ENCODE measurements at regions not wholly inside any gene's neighbourhood (a gene's known extent, or its start where the extent isn't known, plus 50 kb on each side); places are given as distances from the start of the nearest gene placed in this dataset.

- Histone ChIP-seq H4K8ac (ENCODE audit: low read depth, low read length) (no peak overlapping the region), H4K91ac (ENCODE audit: low read depth, low read length, poor library complexity) (no peak overlapping the region), H2BK12ac (ENCODE audit: low read length) (no peak overlapping the region), H3K4me1 (ENCODE audit: control insufficient read depth in 2 of 2, insufficient read depth in 1 of 2, low read depth in 1 of 2, low read length in 2 of 2) (no peaks in the 10 kb centered on the region), H2BK15ac (ENCODE audit: low read length) (no peak overlapping the region), H3K4ac (ENCODE audit: low read length) (no peak overlapping the region), H3K27me3 (ENCODE audit: control insufficient read depth in 3 of 3, insufficient read depth in 3 of 3, low read depth in 1 of 3, low read length in 3 of 3) (no peaks in the 10 kb centered on the region), H3K4me3 (ENCODE audit: low read length in 2 of 2) (no peak overlapping the region), H3K9ac (ENCODE audit: low read depth, low read length, poor library complexity) (no peak overlapping the region), H3K18ac (ENCODE audit: low read length) (no peak overlapping the region), H3K23ac (ENCODE audit: low read depth, low read length, poor library complexity) (no peak overlapping the region), H3K36me3 (replicated peaks in 1 of 2; ENCODE audit: control insufficient read depth in 2 of 2, insufficient read depth in 2 of 2, low read length in 2 of 2) (no peaks in the 10 kb centered on the region), H3K9me3 (replicated peaks in 1 of 2; ENCODE audit: control insufficient read depth in 2 of 2, insufficient read depth in 1 of 2, low read depth in 1 of 2, low read length in 2 of 2) (no peaks in the 10 kb centered on the region), H2AK5ac (ENCODE audit: low read depth, low read length) (no peak overlapping the region), H3K27ac (replicated peaks; ENCODE audit: low read length) (no peak overlapping the region), H3K4me2 (ENCODE audit: insufficient read depth, low read length, poor library complexity, severe bottlenecking) (no peak overlapping the region), H2AFZ (ENCODE audit: low read length) (no peak overlapping the region), H3K79me1 (ENCODE audit: low read depth, low read length) (no peaks in the 10 kb centered on the region), H3K14ac (ENCODE audit: low read length) (no peak overlapping the region), H2BK120ac (ENCODE audit: low read depth, low read length) (no peak overlapping the region), H2BK5ac (ENCODE audit: low read length) (no peak overlapping the region)
- WGBS, 2 donors (ENCODE audit: extremely low coverage in 2 of 2, insufficient read length in 2 of 2, insufficient replicate concordance in 1 of 2) = no CpG with 5 or more reads among the region's 5 CpGs
- no peak for DNase-seq (ENCODE audit: low spot score)
These were observed 365.9 kb downstream of the PLK2 start for GRCh38 chr5:58094031-58094430.

- Histone ChIP-seq H2BK15ac (ENCODE audit: low read length) (no peak overlapping the region), H3K9ac (ENCODE audit: low read depth, low read length, poor library complexity) (no peak overlapping the region), H3K79me1 (ENCODE audit: low read depth, low read length) (no peaks in the 10 kb centered on the region), H3K36me3 (replicated peaks in 1 of 2; ENCODE audit: control insufficient read depth in 2 of 2, insufficient read depth in 2 of 2, low read length in 2 of 2) (no peaks in the 10 kb centered on the region), H2BK120ac (ENCODE audit: low read depth, low read length) (no peak overlapping the region), H3K4me1 (ENCODE audit: control insufficient read depth in 2 of 2, insufficient read depth in 1 of 2, low read depth in 1 of 2, low read length in 2 of 2) (no peaks in the 10 kb centered on the region), H3K18ac (ENCODE audit: low read length) (no peak overlapping the region), H3K4me2 (ENCODE audit: insufficient read depth, low read length, poor library complexity, severe bottlenecking) (no peak overlapping the region), H3K9me3 (replicated peaks in 1 of 2; ENCODE audit: control insufficient read depth in 2 of 2, insufficient read depth in 1 of 2, low read depth in 1 of 2, low read length in 2 of 2) (no peaks in the 10 kb centered on the region), H3K27ac (replicated peaks; ENCODE audit: low read length) (no peak overlapping the region), H4K91ac (ENCODE audit: low read depth, low read length, poor library complexity) (no peak overlapping the region), H3K23ac (ENCODE audit: low read depth, low read length, poor library complexity) (no peak overlapping the region), H3K4ac (ENCODE audit: low read length) (no peak overlapping the region), H2AFZ (ENCODE audit: low read length) (no peak overlapping the region), H3K4me3 (ENCODE audit: low read length in 2 of 2) (no peak overlapping the region), H3K14ac (ENCODE audit: low read length) (no peak overlapping the region), H2BK12ac (ENCODE audit: low read length) (no peak overlapping the region), H2AK5ac (ENCODE audit: low read depth, low read length) (no peak overlapping the region), H3K27me3 (ENCODE audit: control insufficient read depth in 3 of 3, insufficient read depth in 3 of 3, low read depth in 1 of 3, low read length in 3 of 3) (no peaks in the 10 kb centered on the region), H2BK5ac (ENCODE audit: low read length) (no peak overlapping the region), H4K8ac (ENCODE audit: low read depth, low read length) (no peak overlapping the region)
- DNase-seq (ENCODE audit: low spot score) = no peak
- WGBS, 2 donors (ENCODE audit: extremely low coverage in 2 of 2, insufficient read length in 2 of 2, insufficient replicate concordance in 1 of 2) = no CpG with 5 or more reads among the region's 4 CpGs
These were observed 369.2 kb downstream of the PLK2 start for GRCh38 chr5:58090704-58091103.

GRCh38 chr5:58088941-58089340, 370.9 kb downstream of the PLK2 start:
- H3K4me1 ChIP-seq (ENCODE audit: control insufficient read depth in 2 of 2, insufficient read depth in 1 of 2, low read depth in 1 of 2, low read length in 2 of 2) = no peaks in the 10 kb centered on the region
- H3K4me3 ChIP-seq (ENCODE audit: low read length in 2 of 2) = no peak overlapping the region
- H3K14ac ChIP-seq (ENCODE audit: low read length) = no peak overlapping the region
- no peak overlapping the region for H3K9ac ChIP-seq (ENCODE audit: low read depth, low read length, poor library complexity)
- H2BK15ac ChIP-seq (ENCODE audit: low read length) = no peak overlapping the region
- no peak for DNase-seq (ENCODE audit: low spot score)
- no peak overlapping the region for H2BK120ac ChIP-seq (ENCODE audit: low read depth, low read length)
- H2BK12ac ChIP-seq (ENCODE audit: low read length) = no peak overlapping the region
- no peaks in the 10 kb centered on the region for H3K79me1 ChIP-seq (ENCODE audit: low read depth, low read length)
- no peak overlapping the region for H2AK5ac ChIP-seq (ENCODE audit: low read depth, low read length)
- H2AFZ ChIP-seq (ENCODE audit: low read length) = peak overlapping the region; percentile 76
- no peak overlapping the region for H4K8ac ChIP-seq (ENCODE audit: low read depth, low read length)
- H3K4me2 ChIP-seq (ENCODE audit: insufficient read depth, low read length, poor library complexity, severe bottlenecking) = no peak overlapping the region
- no peak overlapping the region for H3K4ac ChIP-seq (ENCODE audit: low read length)
- no CpG with 5 or more reads among the region's 5 CpGs for WGBS, 2 donors (ENCODE audit: extremely low coverage in 2 of 2, insufficient read length in 2 of 2, insufficient replicate concordance in 1 of 2)
- H3K27me3 ChIP-seq (ENCODE audit: control insufficient read depth in 3 of 3, insufficient read depth in 3 of 3, low read depth in 1 of 3, low read length in 3 of 3) = no peaks in the 10 kb centered on the region
- no peaks in the 10 kb centered on the region for H3K36me3 ChIP-seq (replicated peaks in 1 of 2; ENCODE audit: control insufficient read depth in 2 of 2, insufficient read depth in 2 of 2, low read length in 2 of 2)
- H3K23ac ChIP-seq (ENCODE audit: low read depth, low read length, poor library complexity) = no peak overlapping the region
- H2BK5ac ChIP-seq (ENCODE audit: low read length) = no peak overlapping the region
- no peak overlapping the region for H4K91ac ChIP-seq (ENCODE audit: low read depth, low read length, poor library complexity)
- no peak overlapping the region for H3K27ac ChIP-seq (replicated peaks; ENCODE audit: low read length)
- no peaks in the 10 kb centered on the region for H3K9me3 ChIP-seq (replicated peaks in 1 of 2; ENCODE audit: control insufficient read depth in 2 of 2, insufficient read depth in 1 of 2, low read depth in 1 of 2, low read length in 2 of 2)
- no peak overlapping the region for H3K18ac ChIP-seq (ENCODE audit: low read length)

GRCh38 chr5:58087905-58088304, 372.0 kb downstream of the PLK2 start:
- no peak overlapping the region for H3K18ac ChIP-seq (ENCODE audit: low read length)

More at GRCh38 chr5:58087905-58088304, 372.0 kb downstream of the PLK2 start:
- no peak for DNase-seq (ENCODE audit: low spot score)
- Histone ChIP-seq H2BK15ac (ENCODE audit: low read length) (no peak overlapping the region), H4K91ac (ENCODE audit: low read depth, low read length, poor library complexity) (no peak overlapping the region), H3K36me3 (replicated peaks in 1 of 2; ENCODE audit: control insufficient read depth in 2 of 2, insufficient read depth in 2 of 2, low read length in 2 of 2) (no peaks in the 10 kb centered on the region), H3K27me3 (ENCODE audit: control insufficient read depth in 3 of 3, insufficient read depth in 3 of 3, low read depth in 1 of 3, low read length in 3 of 3) (no peaks in the 10 kb centered on the region), H2BK5ac (ENCODE audit: low read length) (no peak overlapping the region), H2AFZ (ENCODE audit: low read length) (peak overlapping the region; percentile 15), H2BK12ac (ENCODE audit: low read length) (no peak overlapping the region), H3K14ac (ENCODE audit: low read length) (no peak overlapping the region), H3K79me1 (ENCODE audit: low read depth, low read length) (no peaks in the 10 kb centered on the region), H3K4ac (ENCODE audit: low read length) (no peak overlapping the region), H2BK120ac (ENCODE audit: low read depth, low read length) (no peak overlapping the region), H3K4me2 (ENCODE audit: insufficient read depth, low read length, poor library complexity, severe bottlenecking) (no peak overlapping the region), H3K9me3 (replicated peaks in 1 of 2; ENCODE audit: control insufficient read depth in 2 of 2, insufficient read depth in 1 of 2, low read depth in 1 of 2, low read length in 2 of 2) (no peaks in the 10 kb centered on the region), H4K8ac (ENCODE audit: low read depth, low read length) (no peak overlapping the region), H3K4me1 (ENCODE audit: control insufficient read depth in 2 of 2, insufficient read depth in 1 of 2, low read depth in 1 of 2, low read length in 2 of 2) (no peaks in the 10 kb centered on the region), H3K4me3 (ENCODE audit: low read length in 2 of 2) (no peak overlapping the region), H3K9ac (ENCODE audit: low read depth, low read length, poor library complexity) (no peak overlapping the region), H2AK5ac (ENCODE audit: low read depth, low read length) (no peak overlapping the region), H3K27ac (replicated peaks; ENCODE audit: low read length) (no peak overlapping the region), H3K23ac (ENCODE audit: low read depth, low read length, poor library complexity) (no peak overlapping the region)
- no CpG with 5 or more reads among the region's 2 CpGs for WGBS, 2 donors (ENCODE audit: extremely low coverage in 2 of 2, insufficient read length in 2 of 2, insufficient replicate concordance in 1 of 2)

All from neuronal stem cell (in vitro differentiated cells).